NCI-H187 (cell line): ENCODE measurements at regions not wholly inside any gene's neighbourhood (a gene's known extent, or its start where the extent isn't known, plus 50 kb on each side); places are given as distances from the start of the nearest gene placed in this dataset.

Experiments
- DNase-seq, 2 experiments: peaks; one replicate each; lab custom pipeline; 2025; lab: John Stamatoyannopoulos, UW

GRCh38 chr2:234835738-234836137 lies 116.1 kb upstream of the SH3BP4 start:
- no peak for DNase-seq

GRCh38 chr2:234834228-234834923 lies 117.4 kb upstream of the SH3BP4 start:
- DNase-seq, result no peak

GRCh38 chr2:234830853-234831252 lies 121.0 kb upstream of the SH3BP4 start:
- DNase-seq, result no peak

- no peak for DNase-seq
Measured at GRCh38 chr2:234829074-234829455, 122.8 kb upstream of the SH3BP4 start.

GRCh38 chr2:234828382-234829073 lies 123.3 kb upstream of the SH3BP4 start:
- no peak for DNase-seq

- DNase-seq, result peak; percentile 16 to 26
Measured at GRCh38 chr2:234827096-234827860, 124.5 kb upstream of the SH3BP4 start.

GRCh38 chr2:234826681-234827080 lies 125.1 kb upstream of the SH3BP4 start:
- no peak for DNase-seq

GRCh38 chr2:234825616-234826015 lies 126.2 kb upstream of the SH3BP4 start:
- no peak for DNase-seq

GRCh38 chr2:234823877-234824376 lies 127.9 kb upstream of the SH3BP4 start:
- DNase-seq, result no peak

GRCh38 chr2:234823196-234823876 lies 128.5 kb upstream of the SH3BP4 start:
- no peak for DNase-seq

GRCh38 chr2:234821946-234822475 lies 129.8 kb upstream of the SH3BP4 start:
- DNase-seq, result no peak

GRCh38 chr2:234818937-234819336 lies 132.9 kb upstream of the SH3BP4 start:
- no peak for DNase-seq

- no peak for DNase-seq
Measured at GRCh38 chr2:234816491-234816890, 135.3 kb upstream of the SH3BP4 start.

- DNase-seq, result no peak
Measured at GRCh38 chr2:234816056-234816455, 135.8 kb upstream of the SH3BP4 start.

- DNase-seq, result peak in 1 of 2 experiments; percentile 2
Measured at GRCh38 chr2:234814374-234814773, 137.4 kb upstream of the SH3BP4 start.

- no peak for DNase-seq
Measured at GRCh38 chr2:234812851-234813250, 139.0 kb upstream of the SH3BP4 start.

- no peak for DNase-seq
Measured at GRCh38 chr2:234808907-234809306, 142.9 kb upstream of the SH3BP4 start.

GRCh38 chr2:234806818-234807217 lies 145.0 kb upstream of the SH3BP4 start:
- no peak for DNase-seq

- DNase-seq, result no peak
Measured at GRCh38 chr2:234805836-234806235, 146.0 kb upstream of the SH3BP4 start.

GRCh38 chr2:234804704-234805103 lies 147.1 kb upstream of the SH3BP4 start:
- no peak for DNase-seq

- DNase-seq, result no peak
Measured at GRCh38 chr2:234802845-234803171, 149.0 kb upstream of the SH3BP4 start.
